GM23338 (cell line): ENCODE measurements at regions not wholly inside any gene's neighbourhood (a gene's known extent, or its start where the extent isn't known, plus 50 kb on each side); places are given as distances from the start of the nearest gene placed in this dataset.

Experiments used
- CTCF ChIP-seq, 2 experiments: fragments of 200-600 bp in 1 of 2; sonication (generic) in 1 of 2; conservative IDR thresholded peaks; 2 replicates each; pipeline versions ENCODE4 v1.5.1 to v1.6.1; 2016 to 2017; ENCODE audit warnings: antibody characterized with exemption in 2 of 2, low read depth in 2 of 2, mild to moderate bottlenecking in 2 of 2, moderate library complexity in 1 of 2
- EZH2 ChIP-seq: fragments of 200-600 bp; sonication (generic); IDR thresholded peaks from one replicate; pipeline ENCODE4 v1.8.0; 2017; ENCODE audit warnings: antibody characterized with exemption, mild to moderate bottlenecking, low read depth; ENCODE audit not compliant: unreplicated experiment
- EZH2phosphoT487 ChIP-seq: fragments of 200-600 bp; sonication (generic); IDR thresholded peaks from one replicate; pipeline ENCODE4 v1.8.1; 2018; ENCODE audit warnings: antibody characterized with exemption; ENCODE audit not compliant: unreplicated experiment
- POLR2AphosphoS5 ChIP-seq: IDR thresholded peaks from 2 replicates; pipeline ENCODE4 v1.6.1; 2016; ENCODE audit warnings: antibody characterized with exemption, low read depth
- REST ChIP-seq: IDR thresholded peaks from one replicate; pipeline ENCODE4 v1.6.1; 2018; ENCODE audit warnings: antibody characterized with exemption; ENCODE audit not compliant: unreplicated experiment

GRCh38 chr2:7555260-7555659 lies 638.0 kb downstream of the RNF144A start:
- TF ChIP-seq CTCF (conservative IDR thresholded peaks at IDR 0.05; ENCODE audit: low read depth in 2 of 2) (no peak), REST (no peak), POLR2AphosphoS5 (no peak), EZH2phosphoT487 (no peak), EZH2 (no peak)
